Bronchial epithelial cell (primary cell): ENCODE measurements at regions not wholly inside any gene's neighbourhood (a gene's known extent, or its start where the extent isn't known, plus 50 kb on each side); places are given as distances from the start of the nearest gene placed in this dataset.

Experiments
- DNase-seq: peaks from one replicate; pipeline ENCODE4 v3.0.0-alpha.2; 2010; ENCODE audit warnings: low read depth
- FAIRE-seq: peaks from 2 replicates; lab custom pipeline; 2011; peaks lifted over from hg19 to GRCh38; lab: Jason Lieb, UNC
- H3K27me3 ChIP-seq: 2 replicates; pipeline ENCODE4 v1.5.1; 2011; ENCODE audit warnings: low read length; ENCODE audit not compliant: control insufficient read depth, insufficient read depth
- H3K36me3 ChIP-seq: 2 replicates; pipeline ENCODE4 v1.5.1; 2011; ENCODE audit warnings: low read length; ENCODE audit not compliant: control insufficient read depth, insufficient read depth
- H3K4me3 ChIP-seq: 2 replicates; pipeline ENCODE4 v1.5.1; 2011; ENCODE audit warnings: mild to moderate bottlenecking, low read depth, low read length, control low read depth
- TF ChIP-seq, protein P1 (sequence below): IDR thresholded peaks from 2 replicates; pipeline ENCODE4 v1.5.1; 2011; ENCODE audit warnings: mild to moderate bottlenecking, moderate library complexity, low read length, control low read depth, inconsistent platforms; ENCODE audit not compliant: insufficient read depth, severe bottlenecking

DNA sequence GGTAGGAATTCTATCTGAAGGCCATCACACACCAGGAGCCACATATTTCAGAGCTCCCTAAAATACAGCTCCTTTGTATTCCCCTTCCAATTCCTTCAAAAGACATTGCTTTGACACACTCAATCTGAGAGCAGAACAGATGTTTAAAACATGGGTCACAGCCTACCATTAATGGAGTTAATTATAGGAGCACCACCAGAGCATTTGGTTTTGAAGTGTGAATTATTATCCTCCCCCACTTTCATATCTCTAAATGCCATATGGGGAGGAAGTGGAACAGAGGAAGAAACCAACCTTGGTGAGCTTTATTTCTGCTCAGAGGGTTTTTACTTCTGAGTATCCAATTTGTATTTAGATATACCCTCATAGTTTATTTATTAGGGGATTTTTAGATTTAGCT lies 50.7 kb upstream of the TNFRSF21 start:
- H3K4me3 ChIP-seq: no peak overlapping the region
- TF ChIP-seq, protein P1, sequence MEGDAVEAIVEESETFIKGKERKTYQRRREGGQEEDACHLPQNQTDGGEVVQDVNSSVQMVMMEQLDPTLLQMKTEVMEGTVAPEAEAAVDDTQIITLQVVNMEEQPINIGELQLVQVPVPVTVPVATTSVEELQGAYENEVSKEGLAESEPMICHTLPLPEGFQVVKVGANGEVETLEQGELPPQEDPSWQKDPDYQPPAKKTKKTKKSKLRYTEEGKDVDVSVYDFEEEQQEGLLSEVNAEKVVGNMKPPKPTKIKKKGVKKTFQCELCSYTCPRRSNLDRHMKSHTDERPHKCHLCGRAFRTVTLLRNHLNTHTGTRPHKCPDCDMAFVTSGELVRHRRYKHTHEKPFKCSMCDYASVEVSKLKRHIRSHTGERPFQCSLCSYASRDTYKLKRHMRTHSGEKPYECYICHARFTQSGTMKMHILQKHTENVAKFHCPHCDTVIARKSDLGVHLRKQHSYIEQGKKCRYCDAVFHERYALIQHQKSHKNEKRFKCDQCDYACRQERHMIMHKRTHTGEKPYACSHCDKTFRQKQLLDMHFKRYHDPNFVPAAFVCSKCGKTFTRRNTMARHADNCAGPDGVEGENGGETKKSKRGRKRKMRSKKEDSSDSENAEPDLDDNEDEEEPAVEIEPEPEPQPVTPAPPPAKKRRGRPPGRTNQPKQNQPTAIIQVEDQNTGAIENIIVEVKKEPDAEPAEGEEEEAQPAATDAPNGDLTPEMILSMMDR: no peak
- no peaks in the 10 kb centered on the region for H3K36me3 ChIP-seq
- no peaks in the 10 kb centered on the region for H3K27me3 ChIP-seq
- no peak for DNase-seq
- FAIRE-seq: no peak

DNA sequence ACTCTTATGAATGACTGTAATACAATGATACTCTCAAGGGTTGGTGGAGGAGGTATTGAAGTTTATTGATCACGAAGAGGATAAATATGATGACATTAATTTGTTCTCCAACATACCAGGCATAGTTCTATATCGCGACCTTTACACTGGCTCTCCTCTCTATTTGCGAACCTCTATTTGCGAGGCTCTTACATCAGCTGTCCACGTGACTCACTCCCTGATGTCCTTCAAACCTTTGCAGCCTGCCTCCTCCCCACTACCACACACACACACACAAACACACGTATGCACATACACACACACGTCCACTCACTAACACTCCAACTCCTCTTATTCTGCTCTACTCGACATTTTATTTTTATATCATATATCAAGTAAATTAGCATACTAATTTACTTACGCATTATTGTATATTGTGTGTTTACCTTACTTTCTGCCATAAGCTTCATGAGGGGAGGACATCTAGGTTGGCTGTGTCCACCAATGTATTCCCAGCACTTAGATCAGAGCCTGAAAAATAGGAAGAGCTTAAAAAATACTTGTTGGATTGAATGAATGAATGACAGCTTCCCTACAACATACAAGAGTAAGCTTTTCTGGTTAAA lies 53.3 kb upstream of the TNFRSF21 start:
- DNase-seq: no peak
- Histone ChIP-seq H3K4me3 (no peak overlapping the region), H3K36me3 (no peaks in the 10 kb centered on the region), H3K27me3 (no peaks in the 10 kb centered on the region)
- TF ChIP-seq, protein P1: no peak
- no peak for FAIRE-seq

DNA sequence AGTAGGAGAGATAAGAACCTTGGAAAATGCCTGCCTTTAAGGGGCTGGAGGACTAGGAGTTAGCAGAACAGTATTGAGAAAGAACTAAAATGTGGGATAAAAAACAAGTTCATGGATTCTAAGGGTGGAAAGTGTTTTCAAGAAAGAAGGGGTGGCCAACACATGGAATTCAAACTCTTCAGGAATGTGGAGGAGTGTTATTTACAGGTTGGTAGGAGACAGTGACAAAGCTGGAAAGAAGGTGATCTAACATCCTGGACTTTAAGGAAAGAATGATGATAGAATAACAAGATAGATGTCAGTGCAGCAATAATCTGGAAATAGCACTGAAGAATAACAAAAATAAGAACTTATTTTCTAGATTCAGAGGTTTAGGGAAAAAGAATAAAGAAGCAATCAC lies 54.0 kb upstream of the TNFRSF21 start:
- Histone ChIP-seq H3K4me3 (no peak overlapping the region), H3K36me3 (no peaks in the 10 kb centered on the region), H3K27me3 (no peaks in the 10 kb centered on the region)
- TF ChIP-seq, protein P1: no peak
- DNase-seq (no peak), FAIRE-seq (no peak)

DNA sequence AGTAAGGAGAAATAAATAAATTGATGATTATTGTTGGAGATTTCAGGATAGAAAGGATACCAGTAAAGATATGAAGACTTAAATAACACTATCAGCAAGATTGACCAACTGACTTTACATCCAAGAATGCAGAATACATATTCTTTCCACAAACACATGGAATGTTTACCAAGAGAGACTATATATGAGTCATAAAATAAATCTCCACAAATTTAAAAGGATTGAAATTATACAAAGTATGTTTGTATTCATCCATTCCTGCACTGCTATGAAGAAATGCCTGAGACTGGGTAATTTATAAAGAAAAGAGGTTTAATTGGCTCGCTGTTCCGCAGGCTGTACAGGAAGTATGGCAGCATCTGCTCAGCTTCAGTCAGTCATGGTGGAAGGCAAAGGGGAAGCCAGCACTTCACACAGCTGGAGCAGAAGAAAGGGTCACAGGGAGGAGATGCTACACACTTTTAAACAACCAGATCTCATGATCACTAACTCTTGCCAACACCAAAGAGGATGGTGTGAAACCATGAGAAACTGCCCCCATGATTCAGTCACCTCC lies 56.7 kb upstream of the TNFRSF21 start:
- TF ChIP-seq, protein P1: no peak
- DNase-seq: peak; percentile 44
- H3K27me3 ChIP-seq: no peaks in the 10 kb centered on the region
- no peak for FAIRE-seq
- H3K36me3 ChIP-seq: no peaks in the 10 kb centered on the region
- H3K4me3 ChIP-seq: no peak overlapping the region

DNA sequence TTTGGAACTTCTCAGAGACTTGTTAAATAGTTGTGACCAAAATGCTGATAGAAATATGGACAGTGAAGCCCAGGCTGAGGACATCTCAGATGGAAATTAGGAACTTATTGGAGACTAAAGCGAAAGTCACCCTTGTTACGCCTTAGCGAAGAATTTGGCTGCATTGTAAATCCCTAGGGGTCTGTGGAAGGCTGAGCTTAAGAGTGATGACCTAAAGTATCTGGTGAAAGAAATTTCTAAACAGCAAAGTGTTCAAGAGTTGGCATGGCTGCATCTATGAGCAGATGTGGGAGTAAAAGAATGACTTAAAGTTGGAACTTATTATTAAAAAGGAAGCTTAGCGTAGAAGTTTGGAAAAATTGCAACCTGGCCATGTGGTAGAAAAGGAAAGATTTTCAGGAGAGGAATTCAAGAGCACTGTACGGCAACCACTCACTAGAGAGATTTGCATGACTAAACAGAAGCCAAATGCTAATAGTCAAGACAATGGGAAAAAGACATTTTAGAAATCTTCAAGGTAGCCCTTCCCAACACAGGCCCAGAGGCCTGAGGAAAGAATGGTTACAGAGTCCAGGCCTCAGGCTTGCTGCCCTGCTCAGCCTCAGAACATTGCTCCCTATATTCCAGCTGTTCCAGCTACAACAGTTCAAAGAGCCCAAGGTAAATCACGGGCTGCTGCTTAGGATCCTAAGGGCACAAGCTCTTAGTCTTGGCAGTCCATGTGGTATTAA lies 61.6 kb upstream of the TNFRSF21 start:
- no peak overlapping the region for H3K4me3 ChIP-seq
- TF ChIP-seq, protein P1: no peak
- FAIRE-seq (no peak), DNase-seq (no peak)
- H3K27me3 ChIP-seq: no peaks in the 10 kb centered on the region
- H3K36me3 ChIP-seq: no peaks in the 10 kb centered on the region
